ENCODE measurements at regions not wholly inside any gene's neighbourhood (a gene's known extent, or its start where the extent isn't known, plus 50 kb on each side); places are given as distances from the start of the nearest gene placed in this dataset.
A peak's percentile ranks its signal among the peaks of the same experiment; 100 is the strongest.

DNA sequence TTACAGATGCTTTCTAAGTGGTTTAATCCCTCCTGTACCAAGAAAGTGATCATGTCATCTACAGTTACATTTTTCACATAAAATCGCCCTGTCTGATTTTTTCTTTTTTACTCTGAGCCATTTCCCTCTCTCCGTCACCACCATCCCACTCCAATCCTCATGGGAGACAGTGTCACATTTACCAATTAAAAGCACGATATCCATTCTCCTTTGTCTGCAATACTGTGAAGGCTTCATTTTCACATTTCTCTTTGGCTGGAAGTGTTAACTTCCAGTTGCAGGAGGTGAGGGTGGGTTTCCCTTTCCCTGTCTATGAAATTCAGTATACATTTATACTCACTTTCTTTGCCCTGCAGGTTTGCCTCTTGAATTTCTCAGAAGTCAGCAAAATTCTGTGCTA lies 372.7 kb upstream of the CNR1 start:
- Histone ChIP-seq H3K9me3 (ENCODE audit: insufficient read depth, low read length) (no peaks in the 10 kb centered on the region), H3K9ac (ENCODE audit: insufficient read length, low read depth) (no peak overlapping the region), H3K36me3 (ENCODE audit: insufficient read depth, insufficient read length, low read length) (no peaks in the 10 kb centered on the region), H3K4me1 (ENCODE audit: insufficient read depth, insufficient read length) (no peaks in the 10 kb centered on the region), H3K4me3 (ENCODE audit: insufficient read length, low read depth) (no peak overlapping the region), H3K27me3 (ENCODE audit: insufficient read depth, insufficient read length) (no peaks in the 10 kb centered on the region)
- DNase-seq (ENCODE audit: low read depth, low spot score), result no peak
- TF ChIP-seq YY1 (IDR thresholded peaks at IDR 0.05; ENCODE audit: insufficient read depth, insufficient read length), result no peak
- TF ChIP-seq SUZ12 (IDR thresholded peaks at IDR 0.05; ENCODE audit: extremely low read depth, insufficient read depth, insufficient read length), result no peak
- TF ChIP-seq ZNF274 (IDR thresholded peaks at IDR 0.05; ENCODE audit: low read depth, low read length), result no peak

DNA sequence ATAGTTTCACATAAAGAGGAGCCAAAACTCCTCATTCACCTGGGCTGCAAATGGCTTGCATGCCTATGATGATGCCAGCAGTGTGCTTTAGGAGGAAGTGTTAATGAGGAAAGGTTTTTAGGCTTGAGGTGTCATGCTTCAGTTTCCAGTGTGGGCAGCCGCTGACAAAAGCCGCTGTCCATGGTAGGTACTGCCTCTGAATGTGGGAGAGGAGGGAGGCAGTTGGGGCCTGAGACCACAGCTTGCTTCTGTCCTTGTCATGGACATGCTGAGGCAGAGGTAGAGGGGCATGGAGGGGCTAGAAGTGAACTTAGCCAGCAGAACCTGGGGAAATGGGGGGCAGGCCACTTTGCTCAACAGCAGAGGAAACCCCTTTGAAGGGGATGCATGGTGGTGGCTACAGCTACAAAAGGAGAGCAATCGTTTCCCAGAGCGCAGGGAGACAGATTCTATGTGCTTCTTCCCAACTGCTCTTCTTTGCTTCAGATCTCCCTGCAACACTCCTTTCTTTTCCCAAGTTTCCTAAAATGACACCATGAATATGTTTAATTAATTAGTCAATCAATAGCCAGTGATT lies 372.1 kb upstream of the CNR1 start:
- TF ChIP-seq ZNF274 (IDR thresholded peaks at IDR 0.05; ENCODE audit: low read depth, low read length) (no peak), SUZ12 (IDR thresholded peaks at IDR 0.05; ENCODE audit: extremely low read depth, insufficient read depth, insufficient read length) (no peak), YY1 (IDR thresholded peaks at IDR 0.05; ENCODE audit: insufficient read depth, insufficient read length) (no peak)
- peak; percentile 38 for DNase-seq (ENCODE audit: low read depth, low spot score)
- H3K4me1 ChIP-seq (ENCODE audit: insufficient read depth, insufficient read length), result no peaks in the 10 kb centered on the region

DNA sequence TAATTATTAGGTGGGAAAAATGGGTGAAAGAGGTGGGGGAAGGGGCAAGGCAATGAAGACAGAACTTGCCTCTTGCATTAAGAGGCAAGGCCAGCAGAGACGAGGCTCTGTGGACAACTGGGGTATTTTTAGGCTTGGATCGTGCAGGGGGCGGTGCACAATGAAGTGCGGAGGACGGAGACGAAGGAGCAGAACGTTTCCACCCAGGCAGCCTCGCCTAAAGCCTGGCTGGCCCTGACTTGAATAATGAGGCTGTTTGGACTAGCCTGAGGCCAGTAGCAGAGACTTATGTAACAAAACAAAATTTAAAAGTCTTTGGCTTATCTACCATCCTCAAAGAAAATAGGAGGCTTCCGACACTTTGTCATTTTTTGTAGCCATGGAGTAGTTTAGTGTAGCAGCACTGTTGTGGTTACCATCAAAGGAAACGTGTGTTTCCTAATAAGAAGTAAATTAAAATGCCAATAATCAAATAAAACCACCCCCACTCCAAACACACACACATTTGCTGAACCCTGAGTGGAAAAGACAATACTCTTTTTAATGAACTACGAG lies 370.0 kb upstream of the CNR1 start:
- no peak overlapping the region for H3K9ac ChIP-seq (ENCODE audit: insufficient read length, low read depth)
- no peaks in the 10 kb centered on the region for H3K36me3 ChIP-seq (ENCODE audit: insufficient read depth, insufficient read length, low read length)
- no peak for DNase-seq (ENCODE audit: low read depth, low spot score)
- H3K4me1 ChIP-seq (ENCODE audit: insufficient read depth, insufficient read length), result no peaks in the 10 kb centered on the region
- no peak overlapping the region for H3K4me3 ChIP-seq (ENCODE audit: insufficient read length, low read depth)
- H3K9me3 ChIP-seq (ENCODE audit: insufficient read depth, low read length), result no peaks in the 10 kb centered on the region
- TF ChIP-seq SUZ12 (IDR thresholded peaks at IDR 0.05; ENCODE audit: extremely low read depth, insufficient read depth, insufficient read length) (no peak), YY1 (IDR thresholded peaks at IDR 0.05; ENCODE audit: insufficient read depth, insufficient read length) (no peak), ZNF274 (IDR thresholded peaks at IDR 0.05; ENCODE audit: low read depth, low read length) (no peak)
- H3K27me3 ChIP-seq (ENCODE audit: insufficient read depth, insufficient read length), result no peaks in the 10 kb centered on the region

More for the DNA sequence above, 372.1 kb upstream of the CNR1 start:
- Histone ChIP-seq H3K4me3 (ENCODE audit: insufficient read length, low read depth) (no peak overlapping the region), H3K9me3 (ENCODE audit: insufficient read depth, low read length) (no peaks in the 10 kb centered on the region), H3K27me3 (ENCODE audit: insufficient read depth, insufficient read length) (no peaks in the 10 kb centered on the region), H3K9ac (ENCODE audit: insufficient read length, low read depth) (no peak overlapping the region), H3K36me3 (ENCODE audit: insufficient read depth, insufficient read length, low read length) (no peaks in the 10 kb centered on the region)

DNA sequence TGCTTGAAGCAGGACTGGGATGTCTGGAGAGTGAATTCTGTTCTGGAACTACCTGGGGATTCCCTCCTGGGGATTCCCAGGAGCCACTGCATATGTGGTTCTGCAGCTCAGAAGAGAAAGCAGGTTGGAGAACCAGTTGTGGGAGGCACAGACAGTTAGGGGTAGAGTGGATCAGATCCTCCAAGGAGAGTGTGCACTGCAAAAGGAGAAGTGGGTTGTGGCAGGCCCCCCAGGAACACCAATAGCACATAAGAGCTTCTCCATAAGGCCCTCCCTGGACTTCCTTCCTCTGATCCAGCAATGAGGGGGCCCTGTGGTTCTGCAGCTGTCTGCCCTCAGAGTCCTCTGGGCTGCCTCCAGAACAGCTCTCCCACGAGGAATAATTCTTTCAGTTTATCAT lies 369.2 kb upstream of the CNR1 start:
- DNase-seq (ENCODE audit: low read depth, low spot score), result no peak
- H3K4me1 ChIP-seq (ENCODE audit: insufficient read depth, insufficient read length), result no peaks in the 10 kb centered on the region
- no peaks in the 10 kb centered on the region; the same call in 1 of the 2 replicates for H3K9me3 ChIP-seq (ENCODE audit: insufficient read depth, low read length)
- H3K9ac ChIP-seq (ENCODE audit: insufficient read length, low read depth), result no peak overlapping the region
- TF ChIP-seq SUZ12 (IDR thresholded peaks at IDR 0.05; ENCODE audit: extremely low read depth, insufficient read depth, insufficient read length), result no peak
- no peak for TF ChIP-seq ZNF274 (IDR thresholded peaks at IDR 0.05; ENCODE audit: low read depth, low read length)
- TF ChIP-seq YY1 (IDR thresholded peaks at IDR 0.05; ENCODE audit: insufficient read depth, insufficient read length), result no peak
- H3K27me3 ChIP-seq (ENCODE audit: insufficient read depth, insufficient read length), result no peaks in the 10 kb centered on the region
- no peaks in the 10 kb centered on the region for H3K36me3 ChIP-seq (ENCODE audit: insufficient read depth, insufficient read length, low read length)
- H3K4me3 ChIP-seq (ENCODE audit: insufficient read length, low read depth), result no peak overlapping the region

DNA sequence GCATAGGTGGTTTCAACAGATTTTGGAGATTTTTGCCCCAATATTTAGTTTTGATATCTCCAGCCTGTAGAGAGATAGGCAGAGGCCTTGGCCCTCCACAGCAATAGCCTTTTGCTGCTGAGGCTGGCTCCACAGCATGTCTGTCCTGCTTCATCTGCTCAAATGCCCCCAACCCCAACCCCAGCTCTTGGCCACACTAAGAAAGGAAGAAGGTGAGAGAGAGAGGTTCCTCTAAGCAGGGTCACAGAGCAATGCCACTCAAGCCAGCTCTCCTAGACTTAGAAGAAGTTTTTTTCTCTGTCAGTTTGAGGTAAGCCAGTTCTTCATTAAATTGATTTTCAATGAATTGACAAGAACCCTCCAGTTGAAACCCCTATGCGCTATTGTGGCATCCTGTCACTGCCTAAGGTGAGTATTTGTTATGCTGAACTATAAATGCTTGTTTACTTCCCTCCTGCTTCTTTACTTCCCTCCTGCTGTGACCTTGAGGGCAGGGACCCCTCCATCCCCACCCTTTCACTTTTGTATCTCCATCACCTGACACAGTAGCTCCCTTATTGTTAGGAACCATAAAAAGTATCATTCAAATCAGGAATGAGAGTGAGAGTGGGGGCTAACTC lies 366.2 kb upstream of the CNR1 start:
- Histone ChIP-seq H3K4me1 (ENCODE audit: insufficient read depth, insufficient read length) (no peaks in the 10 kb centered on the region), H3K9me3 (ENCODE audit: insufficient read depth, low read length) (no peaks in the 10 kb centered on the region; the same call in 1 of the 2 replicates)

DNA sequence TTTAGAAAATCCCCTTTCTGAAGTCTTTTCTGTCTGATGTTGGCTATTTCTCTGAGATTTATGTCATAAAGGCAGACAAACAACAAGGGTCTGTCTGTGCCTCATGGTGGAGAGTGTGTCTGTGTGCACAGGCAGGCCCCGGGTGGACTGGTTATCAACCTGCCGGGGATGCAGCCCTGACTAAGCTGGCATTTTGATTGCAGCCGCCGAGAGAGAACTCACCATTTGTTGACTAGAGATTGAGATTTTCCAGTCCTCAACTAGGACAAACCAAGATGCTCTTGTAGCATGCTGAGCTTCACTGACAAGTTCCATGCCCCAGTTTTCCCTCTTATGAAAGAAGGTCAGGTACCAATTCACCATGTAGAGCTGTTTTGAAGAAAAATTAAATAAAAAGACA lies 363.6 kb upstream of the CNR1 start:
- Histone ChIP-seq H3K36me3 (ENCODE audit: insufficient read depth, insufficient read length, low read length) (no peaks in the 10 kb centered on the region), H3K9me3 (ENCODE audit: insufficient read depth, low read length) (no peaks in the 10 kb centered on the region; the same call in 1 of the 2 replicates), H3K4me3 (ENCODE audit: insufficient read length, low read depth) (no peak overlapping the region), H3K4me1 (ENCODE audit: insufficient read depth, insufficient read length) (no peaks in the 10 kb centered on the region), H3K27me3 (ENCODE audit: insufficient read depth, insufficient read length) (no peaks in the 10 kb centered on the region), H3K9ac (ENCODE audit: insufficient read length, low read depth) (no peak overlapping the region)
- DNase-seq (ENCODE audit: low read depth, low spot score), result no peak
- TF ChIP-seq ZNF274 (IDR thresholded peaks at IDR 0.05; ENCODE audit: low read depth, low read length) (no peak), YY1 (IDR thresholded peaks at IDR 0.05; ENCODE audit: insufficient read depth, insufficient read length) (no peak), SUZ12 (IDR thresholded peaks at IDR 0.05; ENCODE audit: extremely low read depth, insufficient read depth, insufficient read length) (no peak)

More for the DNA sequence above, 366.2 kb upstream of the CNR1 start:
- Histone ChIP-seq H3K27me3 (ENCODE audit: insufficient read depth, insufficient read length) (no peaks in the 10 kb centered on the region), H3K9ac (ENCODE audit: insufficient read length, low read depth) (no peak overlapping the region), H3K36me3 (ENCODE audit: insufficient read depth, insufficient read length, low read length) (no peaks in the 10 kb centered on the region), H3K4me3 (ENCODE audit: insufficient read length, low read depth) (no peak overlapping the region)
- TF ChIP-seq YY1 (IDR thresholded peaks at IDR 0.05; ENCODE audit: insufficient read depth, insufficient read length) (no peak), SUZ12 (IDR thresholded peaks at IDR 0.05; ENCODE audit: extremely low read depth, insufficient read depth, insufficient read length) (no peak), ZNF274 (IDR thresholded peaks at IDR 0.05; ENCODE audit: low read depth, low read length) (no peak)
- peak; percentile 30 for DNase-seq (ENCODE audit: low read depth, low spot score)

DNA sequence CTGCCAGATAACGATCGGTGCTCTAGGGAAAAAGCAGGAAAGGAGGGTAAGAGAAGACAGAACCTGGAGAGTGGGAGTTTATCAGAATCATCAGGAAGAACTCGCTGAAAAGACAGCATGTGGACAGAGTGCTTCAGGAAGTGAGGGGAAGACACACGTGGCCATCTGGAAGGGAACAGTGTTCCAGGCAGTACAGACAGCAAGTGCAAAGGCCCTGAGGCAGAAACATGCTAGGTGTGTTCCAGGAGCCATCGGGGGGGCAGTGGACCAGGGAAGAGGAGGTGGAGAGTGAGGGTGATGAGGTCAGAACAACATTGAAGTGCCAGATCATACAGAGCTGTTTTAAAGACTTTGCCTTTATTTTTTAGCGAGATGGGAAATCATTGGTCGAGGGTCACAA lies 354.3 kb upstream of the CNR1 start:
- TF ChIP-seq ZNF274 (IDR thresholded peaks at IDR 0.05; ENCODE audit: low read depth, low read length) (no peak), SUZ12 (IDR thresholded peaks at IDR 0.05; ENCODE audit: extremely low read depth, insufficient read depth, insufficient read length) (no peak)
- no peak overlapping the region for H3K4me3 ChIP-seq (ENCODE audit: insufficient read length, low read depth)
- no peaks in the 10 kb centered on the region for H3K4me1 ChIP-seq (ENCODE audit: insufficient read depth, insufficient read length)
- no peaks in the 10 kb centered on the region for H3K27me3 ChIP-seq (ENCODE audit: insufficient read depth, insufficient read length)
- no peak for DNase-seq (ENCODE audit: low read depth, low spot score)
- H3K36me3 ChIP-seq (ENCODE audit: insufficient read depth, insufficient read length, low read length), result no peaks in the 10 kb centered on the region
- no peak overlapping the region for H3K9ac ChIP-seq (ENCODE audit: insufficient read length, low read depth)
- H3K9me3 ChIP-seq (ENCODE audit: insufficient read depth, low read length), result no peaks in the 10 kb centered on the region

Measured in NT2/D1 (cell line).